ENCODE measurements at regions not wholly inside any gene's neighbourhood (a gene's known extent, or its start where the extent isn't known, plus 50 kb on each side); places are given as distances from the start of the nearest gene placed in this dataset.
A peak's percentile ranks its signal among the peaks of the same experiment; 100 is the strongest.

DNA sequence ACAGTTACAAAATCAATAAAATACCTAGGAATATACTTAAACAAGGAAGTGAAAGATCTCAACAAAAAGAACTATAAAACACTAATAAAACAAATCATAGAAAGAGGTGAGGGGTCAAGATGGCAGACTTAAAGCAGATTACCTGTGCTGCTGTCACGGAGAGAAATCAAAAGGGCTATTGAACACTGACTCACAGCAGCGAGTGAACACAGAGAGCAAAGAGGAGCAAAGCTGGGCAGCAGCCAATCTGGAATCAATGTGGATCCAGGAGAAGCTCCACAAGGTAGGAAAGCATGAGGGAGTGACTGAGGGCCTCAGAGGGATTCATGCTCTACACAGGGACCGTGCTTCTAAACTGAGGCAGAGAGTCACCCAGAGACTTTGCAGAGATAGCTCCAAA is 562.0 kb upstream of the SEMA3D start:
- Mint-ChIP-seq H3K4me1 (ENCODE audit: low read depth) (peaks cover 2% of the 10 kb centered on the region), H3K36me3 (ENCODE audit: insufficient read depth) (peaks cover 16% of the 10 kb centered on the region), H3K27me3 (no peaks in the 10 kb centered on the region), H3K27ac (no peak overlapping the region), H3K9me3 (ENCODE audit: low read depth) (peaks cover 58% of the 10 kb centered on the region), H3K4me3 (ENCODE audit: low read depth) (no peak overlapping the region)
- DNase-seq (ENCODE audit: low spot score, unreplicated experiment): no peak
- TF ChIP-seq, protein P1, sequence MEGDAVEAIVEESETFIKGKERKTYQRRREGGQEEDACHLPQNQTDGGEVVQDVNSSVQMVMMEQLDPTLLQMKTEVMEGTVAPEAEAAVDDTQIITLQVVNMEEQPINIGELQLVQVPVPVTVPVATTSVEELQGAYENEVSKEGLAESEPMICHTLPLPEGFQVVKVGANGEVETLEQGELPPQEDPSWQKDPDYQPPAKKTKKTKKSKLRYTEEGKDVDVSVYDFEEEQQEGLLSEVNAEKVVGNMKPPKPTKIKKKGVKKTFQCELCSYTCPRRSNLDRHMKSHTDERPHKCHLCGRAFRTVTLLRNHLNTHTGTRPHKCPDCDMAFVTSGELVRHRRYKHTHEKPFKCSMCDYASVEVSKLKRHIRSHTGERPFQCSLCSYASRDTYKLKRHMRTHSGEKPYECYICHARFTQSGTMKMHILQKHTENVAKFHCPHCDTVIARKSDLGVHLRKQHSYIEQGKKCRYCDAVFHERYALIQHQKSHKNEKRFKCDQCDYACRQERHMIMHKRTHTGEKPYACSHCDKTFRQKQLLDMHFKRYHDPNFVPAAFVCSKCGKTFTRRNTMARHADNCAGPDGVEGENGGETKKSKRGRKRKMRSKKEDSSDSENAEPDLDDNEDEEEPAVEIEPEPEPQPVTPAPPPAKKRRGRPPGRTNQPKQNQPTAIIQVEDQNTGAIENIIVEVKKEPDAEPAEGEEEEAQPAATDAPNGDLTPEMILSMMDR (IDR thresholded peaks at IDR 0.05; ENCODE audit: unreplicated experiment): no peak

DNA sequence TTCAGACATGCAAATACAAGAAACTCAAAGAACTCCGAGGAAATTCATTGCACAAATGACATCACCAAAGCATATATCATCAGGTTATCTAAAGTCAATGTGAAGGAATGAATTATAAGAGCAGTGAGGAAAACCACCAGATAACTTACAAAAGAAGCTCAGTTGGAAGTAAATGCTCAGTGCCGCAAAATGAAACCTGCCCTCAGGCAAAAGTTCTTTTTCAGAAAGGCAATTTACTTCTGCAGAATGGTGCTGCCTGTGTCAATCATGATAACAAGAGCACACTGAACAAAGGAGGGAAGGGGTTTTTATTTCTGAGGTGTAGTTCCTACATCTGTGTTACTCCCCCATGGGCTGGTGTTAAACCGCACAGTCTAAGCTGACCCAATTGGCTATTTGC is 550.6 kb upstream of the SEMA3D start:
- no peak overlapping the region for H3K27ac Mint-ChIP-seq
- peaks cover 17% of the 10 kb centered on the region for H3K4me1 Mint-ChIP-seq (ENCODE audit: low read depth)
- peaks cover 30% of the 10 kb centered on the region for H3K9me3 Mint-ChIP-seq (ENCODE audit: low read depth)
- H3K27me3 Mint-ChIP-seq: no peaks in the 10 kb centered on the region
- H3K4me3 Mint-ChIP-seq (ENCODE audit: low read depth): peak overlapping the region; percentile 18
- no peak for DNase-seq (ENCODE audit: low spot score, unreplicated experiment)
- TF ChIP-seq, protein P1 (IDR thresholded peaks at IDR 0.05; ENCODE audit: unreplicated experiment): no peak
- H3K36me3 Mint-ChIP-seq (ENCODE audit: insufficient read depth): peaks cover 11% of the 10 kb centered on the region

DNA sequence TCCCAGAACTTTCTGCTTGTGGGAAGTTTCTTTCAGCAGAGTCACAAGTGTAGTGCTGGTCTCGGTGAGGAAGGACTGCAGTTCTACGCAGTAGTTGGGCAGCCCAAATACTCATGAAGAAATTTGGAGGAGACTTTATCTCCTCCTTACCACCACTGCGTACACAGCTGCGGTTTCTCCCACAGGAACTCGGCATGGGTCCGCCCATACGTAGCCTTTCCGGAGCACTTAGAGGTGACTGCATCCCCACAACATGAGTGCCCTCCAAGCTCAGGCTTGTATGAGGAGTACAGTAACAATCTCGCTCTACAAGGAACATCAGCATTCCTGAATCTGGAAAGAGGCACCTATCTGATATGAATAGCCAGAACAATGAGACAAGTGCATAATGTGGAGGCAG is 549.2 kb upstream of the SEMA3D start:
- H3K9me3 Mint-ChIP-seq (ENCODE audit: low read depth): peaks cover 39% of the 10 kb centered on the region
- peaks cover 17% of the 10 kb centered on the region for H3K4me1 Mint-ChIP-seq (ENCODE audit: low read depth)
- H3K27me3 Mint-ChIP-seq: no peaks in the 10 kb centered on the region
- DNase-seq (ENCODE audit: low spot score, unreplicated experiment): no peak
- peak overlapping the region; percentile 22 for H3K4me3 Mint-ChIP-seq (ENCODE audit: low read depth)
- H3K27ac Mint-ChIP-seq: no peak overlapping the region
- TF ChIP-seq, protein P1 (IDR thresholded peaks at IDR 0.05; ENCODE audit: unreplicated experiment): no peak
- H3K36me3 Mint-ChIP-seq (ENCODE audit: insufficient read depth): peaks cover 18% of the 10 kb centered on the region

DNA sequence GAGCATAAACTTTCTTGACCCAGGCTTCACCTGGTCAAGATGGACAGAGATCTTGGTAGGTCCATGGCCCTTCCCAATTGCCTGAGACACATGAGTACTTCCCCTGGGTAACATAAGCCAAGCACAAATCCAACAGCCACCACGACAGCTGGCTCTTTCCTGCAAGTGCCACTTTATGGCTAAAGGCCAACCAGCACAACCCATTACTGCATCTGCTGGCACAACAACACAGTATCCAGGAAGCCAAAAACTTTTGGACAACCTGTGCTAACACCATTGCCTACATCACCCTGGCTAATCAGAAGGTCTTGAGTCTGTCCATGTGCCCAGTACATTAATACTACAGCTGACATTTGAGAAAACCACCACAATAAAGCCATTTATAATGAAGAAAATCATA is 548.0 kb upstream of the SEMA3D start:
- H3K4me1 Mint-ChIP-seq (ENCODE audit: low read depth): peaks cover 17% of the 10 kb centered on the region
- H3K9me3 Mint-ChIP-seq (ENCODE audit: low read depth): peaks cover 41% of the 10 kb centered on the region
- peaks cover 18% of the 10 kb centered on the region for H3K36me3 Mint-ChIP-seq (ENCODE audit: insufficient read depth)
- TF ChIP-seq, protein P1 (IDR thresholded peaks at IDR 0.05; ENCODE audit: unreplicated experiment): no peak
- no peak for DNase-seq (ENCODE audit: low spot score, unreplicated experiment)
- no peak overlapping the region for H3K27ac Mint-ChIP-seq
- no peaks in the 10 kb centered on the region for H3K27me3 Mint-ChIP-seq
- H3K4me3 Mint-ChIP-seq (ENCODE audit: low read depth): no peak overlapping the region

DNA sequence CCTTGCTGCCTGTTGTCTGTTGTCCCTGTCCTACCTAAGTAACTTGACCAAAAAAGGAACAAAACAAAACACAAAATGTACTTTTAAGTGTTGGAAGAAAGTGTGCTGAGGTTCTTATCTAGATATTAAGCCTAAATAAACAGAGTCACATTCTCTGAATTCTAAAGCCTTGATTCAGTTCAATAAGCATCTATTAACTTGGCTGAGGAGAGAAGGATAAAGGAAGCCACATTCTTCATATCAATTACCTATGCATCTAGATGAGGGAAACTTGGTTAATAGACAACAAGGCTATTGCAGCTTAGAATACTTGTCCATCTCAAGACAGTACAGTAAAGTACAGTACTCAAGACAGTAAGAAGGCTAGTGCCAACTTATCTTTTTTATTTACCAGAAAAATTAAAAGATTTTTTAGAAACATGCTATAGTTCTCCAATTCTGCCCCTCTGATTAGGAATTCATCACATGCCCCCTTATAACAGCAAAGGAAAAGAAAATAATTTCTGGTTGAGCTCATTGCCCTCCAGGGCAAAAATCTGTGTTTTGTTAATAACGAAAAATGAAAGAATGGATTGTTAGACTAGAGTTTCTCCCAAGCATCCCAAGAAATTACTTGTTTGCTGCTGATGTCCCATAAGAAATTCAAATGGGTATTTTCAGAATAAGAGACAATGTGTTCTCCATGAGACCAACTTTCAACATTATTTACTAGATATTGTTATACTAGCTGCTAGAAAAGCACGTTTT is 546.5 kb upstream of the SEMA3D start:
- no peak overlapping the region for H3K4me3 Mint-ChIP-seq (ENCODE audit: low read depth)
- no peak for DNase-seq (ENCODE audit: low spot score, unreplicated experiment)
- H3K27ac Mint-ChIP-seq: peak overlapping the region; percentile 63
- H3K36me3 Mint-ChIP-seq (ENCODE audit: insufficient read depth): peaks cover 15% of the 10 kb centered on the region
- H3K27me3 Mint-ChIP-seq: no peaks in the 10 kb centered on the region
- TF ChIP-seq, protein P1 (IDR thresholded peaks at IDR 0.05; ENCODE audit: unreplicated experiment): no peak
- H3K4me1 Mint-ChIP-seq (ENCODE audit: low read depth): peaks cover 17% of the 10 kb centered on the region
- peaks cover 37% of the 10 kb centered on the region for H3K9me3 Mint-ChIP-seq (ENCODE audit: low read depth)
